ENCODE measurements at regions not wholly inside any gene's neighbourhood (a gene's known extent, or its start where the extent isn't known, plus 50 kb on each side); places are given as distances from the start of the nearest gene placed in this dataset.

GRCh38 chr2:198316852-198317396 is 512.5 kb downstream of the PLCL1 start:
- TF ChIP-seq, protein P1, sequence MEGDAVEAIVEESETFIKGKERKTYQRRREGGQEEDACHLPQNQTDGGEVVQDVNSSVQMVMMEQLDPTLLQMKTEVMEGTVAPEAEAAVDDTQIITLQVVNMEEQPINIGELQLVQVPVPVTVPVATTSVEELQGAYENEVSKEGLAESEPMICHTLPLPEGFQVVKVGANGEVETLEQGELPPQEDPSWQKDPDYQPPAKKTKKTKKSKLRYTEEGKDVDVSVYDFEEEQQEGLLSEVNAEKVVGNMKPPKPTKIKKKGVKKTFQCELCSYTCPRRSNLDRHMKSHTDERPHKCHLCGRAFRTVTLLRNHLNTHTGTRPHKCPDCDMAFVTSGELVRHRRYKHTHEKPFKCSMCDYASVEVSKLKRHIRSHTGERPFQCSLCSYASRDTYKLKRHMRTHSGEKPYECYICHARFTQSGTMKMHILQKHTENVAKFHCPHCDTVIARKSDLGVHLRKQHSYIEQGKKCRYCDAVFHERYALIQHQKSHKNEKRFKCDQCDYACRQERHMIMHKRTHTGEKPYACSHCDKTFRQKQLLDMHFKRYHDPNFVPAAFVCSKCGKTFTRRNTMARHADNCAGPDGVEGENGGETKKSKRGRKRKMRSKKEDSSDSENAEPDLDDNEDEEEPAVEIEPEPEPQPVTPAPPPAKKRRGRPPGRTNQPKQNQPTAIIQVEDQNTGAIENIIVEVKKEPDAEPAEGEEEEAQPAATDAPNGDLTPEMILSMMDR (IDR thresholded peaks at IDR 0.05; ENCODE audit: low read length), result no peak
- TF ChIP-seq EZH2 (optimal IDR thresholded peaks at IDR 0.05; ENCODE audit: low read depth, low read length) (no peak), EZH2phosphoT487 (IDR thresholded peaks at IDR 0.05; ENCODE audit: low read length) (no peak)
